GM18858 (cell line): ENCODE measurements at regions not wholly inside any gene's neighbourhood (a gene's known extent, or its start where the extent isn't known, plus 50 kb on each side); places are given as distances from the start of the nearest gene placed in this dataset.

Experiments
- ATAC-seq: cut with Tn5 transposase; IDR thresholded peaks from one replicate; pipeline ENCODE4 v1.9.1; 2021; ENCODE audit not compliant: unreplicated experiment

DNA sequence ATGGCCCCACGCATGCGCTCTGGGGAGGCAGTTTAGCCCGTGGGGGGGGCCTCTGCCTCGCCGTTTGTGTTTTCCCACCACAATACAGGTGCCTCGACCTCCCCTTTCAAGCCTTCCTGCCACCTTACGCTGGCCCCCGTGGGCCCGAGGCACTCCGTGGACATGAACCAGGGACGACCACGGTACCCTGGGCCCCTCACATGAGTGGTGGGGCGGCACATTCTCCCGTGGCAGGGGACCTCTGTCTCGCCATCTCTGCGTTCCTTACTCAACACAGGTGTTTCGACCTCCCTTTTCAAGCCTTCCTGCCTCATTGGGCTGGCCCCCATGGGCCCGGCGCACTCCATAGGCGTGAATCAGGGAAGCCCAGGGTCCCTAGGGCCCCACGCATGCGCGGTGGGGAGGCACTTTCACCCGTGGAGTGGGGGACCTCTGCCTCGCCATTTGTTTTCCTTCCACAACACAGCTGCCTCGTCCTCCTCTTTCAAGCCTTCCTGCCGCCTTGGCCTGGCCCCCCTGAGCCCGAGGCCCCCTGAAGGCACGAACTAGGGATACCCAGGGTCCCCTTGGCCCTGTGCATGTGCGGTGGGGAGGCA, 339.5 kb downstream of the ALG10 start:
- ATAC-seq = no peak

DNA sequence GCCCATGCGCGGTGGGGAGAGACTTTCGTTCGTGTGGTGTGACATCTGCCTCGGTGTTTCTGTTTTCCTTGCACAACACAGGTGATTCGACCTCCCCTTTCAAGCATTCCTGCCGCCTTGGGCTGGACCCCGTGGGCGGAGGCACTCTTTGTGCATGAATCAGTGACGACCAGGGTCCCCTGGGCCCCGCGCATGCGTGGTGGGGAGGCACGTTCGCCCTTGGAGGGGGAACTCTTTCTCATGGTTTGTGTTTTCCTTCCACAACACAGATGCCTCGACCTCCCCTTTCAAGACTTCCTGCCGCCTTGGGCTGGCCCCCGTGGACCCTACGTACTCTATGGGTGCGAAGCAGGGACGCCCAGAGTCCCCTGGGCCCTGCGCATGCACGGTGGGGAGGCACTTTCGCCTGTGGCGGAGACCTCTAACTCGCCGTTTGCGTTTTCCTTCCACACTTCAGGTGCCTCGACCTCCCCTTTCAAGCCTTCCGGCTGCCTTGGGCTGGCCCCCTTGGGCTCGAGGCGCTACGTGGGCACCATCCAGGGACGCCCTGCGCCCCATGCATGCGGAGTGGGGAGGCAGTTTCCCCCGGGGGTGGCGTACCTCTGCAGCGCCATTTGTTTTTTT, 340.9 kb downstream of the ALG10 start:
- ATAC-seq = no peak

DNA sequence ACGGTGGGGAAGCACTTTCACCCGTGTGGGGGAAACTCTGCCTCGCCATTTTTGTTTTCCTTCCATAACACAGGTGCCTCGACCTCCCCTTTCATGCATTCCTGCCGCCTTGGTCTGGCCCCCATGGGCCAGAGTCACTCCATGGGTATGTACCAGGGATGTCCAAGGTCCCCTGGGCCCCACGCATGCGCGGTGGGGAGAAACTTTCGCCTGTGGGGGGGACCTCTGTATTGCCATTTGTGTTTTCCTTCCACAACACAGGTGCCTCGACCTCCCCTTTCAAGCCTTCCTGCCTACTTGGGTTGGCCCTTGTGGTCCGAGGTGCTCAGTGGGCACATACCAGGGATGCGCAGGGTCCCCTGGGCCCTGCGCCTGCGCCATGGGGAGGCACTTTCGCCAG, 345.8 kb downstream of the ALG10 start:
- no peak for ATAC-seq

DNA sequence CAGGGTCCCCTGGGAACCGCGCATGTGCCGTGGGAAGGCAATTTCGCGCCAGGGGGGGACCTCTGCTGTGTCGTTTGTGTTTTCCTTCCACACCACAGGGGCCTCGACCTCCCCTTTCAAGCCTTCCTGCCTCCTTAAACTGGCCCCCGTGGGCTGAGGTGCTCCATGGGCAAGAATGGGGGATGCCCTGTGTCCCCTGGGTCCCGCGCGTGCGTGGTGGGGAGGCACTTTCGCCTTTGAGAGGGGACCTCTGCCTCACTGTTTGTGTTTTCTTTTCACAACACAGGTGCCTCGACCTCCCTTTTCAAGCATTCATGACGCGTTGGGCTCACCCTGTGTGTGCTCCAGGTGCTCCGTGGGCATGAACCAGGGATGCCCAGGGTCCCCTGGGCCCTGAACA, 348.8 kb downstream of the ALG10 start:
- ATAC-seq = no peak

DNA sequence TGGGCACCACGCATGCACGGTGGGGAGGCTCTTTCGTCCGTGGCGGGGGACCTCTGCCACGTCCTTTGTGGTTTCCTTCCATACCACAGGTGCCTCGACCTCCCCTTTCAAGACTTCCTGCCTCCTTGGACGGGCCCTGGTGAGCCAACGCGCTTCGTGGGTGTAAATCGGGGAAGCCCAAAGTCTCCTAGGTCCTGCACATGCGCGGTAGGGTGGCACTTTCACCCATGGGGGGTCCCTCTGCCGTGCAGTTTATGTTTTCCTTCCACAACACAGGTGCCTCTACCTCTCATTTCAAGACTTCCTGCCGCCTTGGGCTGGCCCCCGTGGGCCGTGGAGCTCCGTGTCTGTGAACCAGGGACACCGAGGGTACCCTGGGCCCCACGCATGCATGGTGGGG, 349.7 kb downstream of the ALG10 start:
- no peak for ATAC-seq

GRCh38 chr12:34373926-34374325, 351.6 kb downstream of the ALG10 start:
- ATAC-seq = no peak

DNA sequence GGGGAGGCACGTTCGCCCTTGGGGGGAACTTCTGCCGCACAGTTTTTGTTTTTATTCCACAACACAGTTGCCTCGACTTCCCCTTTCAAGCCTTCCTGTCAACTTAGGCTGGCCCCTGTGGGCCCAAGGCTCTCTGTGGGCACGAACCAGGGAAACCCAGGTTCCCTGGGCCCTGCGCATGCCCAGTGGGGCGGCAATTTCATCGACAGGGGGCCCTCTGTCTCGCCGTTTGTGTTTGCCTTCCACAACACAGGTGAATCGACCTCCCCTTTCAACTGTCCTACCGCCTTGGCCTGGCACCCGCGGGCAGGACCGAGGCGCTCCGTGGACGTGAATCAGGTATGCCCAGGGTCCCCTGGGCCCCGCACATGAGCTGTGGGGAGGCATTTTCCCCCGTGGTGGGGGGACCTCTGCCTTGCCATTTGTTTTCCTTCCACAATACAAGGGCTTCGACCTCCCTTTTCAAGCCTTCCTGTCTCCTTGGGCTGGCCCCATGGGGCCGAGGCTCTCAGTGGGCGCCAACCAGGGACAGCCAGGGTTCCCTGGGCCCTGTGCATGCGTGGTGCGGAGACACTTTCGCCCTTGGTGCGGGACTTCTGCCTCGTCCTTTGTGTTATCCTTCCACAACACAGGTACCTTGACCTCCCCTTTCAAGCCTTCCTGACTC, 354.0 kb downstream of the ALG10 start:
- ATAC-seq = no peak

GRCh38 chr12:34377243-34378035, 355.1 kb downstream of the ALG10 start:
- no peak for ATAC-seq

DNA sequence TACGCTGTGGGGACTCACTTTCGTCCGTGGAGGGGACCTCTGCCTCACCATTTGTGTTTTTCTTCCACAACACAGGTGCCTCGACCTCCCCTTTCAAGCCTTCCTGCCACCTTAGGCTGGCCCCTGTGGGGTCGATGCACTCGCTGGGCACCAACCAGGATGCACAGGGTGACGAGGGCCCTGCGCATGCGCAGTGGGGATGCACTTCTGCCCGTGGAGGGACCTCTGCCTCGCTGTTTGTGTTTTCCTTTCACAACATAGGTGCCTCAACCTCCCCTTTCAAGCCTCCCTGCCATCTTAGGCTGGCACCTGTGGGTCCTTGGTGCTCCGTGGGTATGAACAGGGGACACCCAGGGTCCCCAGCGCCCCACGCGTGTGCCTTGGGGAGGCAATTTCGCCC, 356.8 kb downstream of the ALG10 start:
- no peak for ATAC-seq

GRCh38 chr12:34384693-34385092, 362.4 kb downstream of the ALG10 start:
- ATAC-seq = no peak

- ATAC-seq = no peak
These were observed 363.7 kb downstream of the ALG10 start for GRCh38 chr12:34386016-34386415.

DNA sequence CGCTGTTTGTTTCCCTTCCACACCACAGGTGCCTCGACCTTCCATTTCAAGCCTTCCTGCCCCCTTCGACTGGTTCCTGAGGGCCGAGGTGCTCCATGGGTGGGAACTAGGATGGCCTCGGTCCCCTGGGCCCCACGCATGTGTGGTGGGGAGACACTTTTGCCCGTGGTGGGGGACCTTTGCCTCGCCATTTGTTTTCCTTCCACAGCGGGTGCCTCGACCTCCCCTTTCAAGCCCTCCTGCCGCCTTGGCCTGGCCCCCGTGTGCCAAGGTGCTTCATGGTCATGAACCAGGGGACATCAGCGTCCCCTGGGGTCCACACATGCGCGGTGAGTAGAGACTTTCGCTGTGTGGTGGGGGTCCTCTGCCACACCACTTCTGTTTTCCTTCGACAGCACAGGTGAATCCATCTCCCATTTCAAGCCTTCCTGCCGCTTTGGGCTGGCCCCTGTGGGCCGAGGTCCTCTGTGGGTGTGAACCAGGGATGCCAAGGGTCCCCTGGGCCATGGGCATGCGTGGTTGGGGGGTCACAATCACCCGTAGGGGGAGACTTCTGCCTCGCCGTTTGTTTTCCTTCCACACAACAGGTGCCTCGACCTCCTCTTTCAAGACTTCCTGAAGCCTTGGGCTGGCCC, 364.4 kb downstream of the ALG10 start:
- ATAC-seq = no peak

GRCh38 chr12:34387711-34388635, 365.7 kb downstream of the ALG10 start:
- ATAC-seq = no peak

- ATAC-seq = no peak
These were observed 366.5 kb downstream of the ALG10 start for GRCh38 chr12:34388636-34389377.

DNA sequence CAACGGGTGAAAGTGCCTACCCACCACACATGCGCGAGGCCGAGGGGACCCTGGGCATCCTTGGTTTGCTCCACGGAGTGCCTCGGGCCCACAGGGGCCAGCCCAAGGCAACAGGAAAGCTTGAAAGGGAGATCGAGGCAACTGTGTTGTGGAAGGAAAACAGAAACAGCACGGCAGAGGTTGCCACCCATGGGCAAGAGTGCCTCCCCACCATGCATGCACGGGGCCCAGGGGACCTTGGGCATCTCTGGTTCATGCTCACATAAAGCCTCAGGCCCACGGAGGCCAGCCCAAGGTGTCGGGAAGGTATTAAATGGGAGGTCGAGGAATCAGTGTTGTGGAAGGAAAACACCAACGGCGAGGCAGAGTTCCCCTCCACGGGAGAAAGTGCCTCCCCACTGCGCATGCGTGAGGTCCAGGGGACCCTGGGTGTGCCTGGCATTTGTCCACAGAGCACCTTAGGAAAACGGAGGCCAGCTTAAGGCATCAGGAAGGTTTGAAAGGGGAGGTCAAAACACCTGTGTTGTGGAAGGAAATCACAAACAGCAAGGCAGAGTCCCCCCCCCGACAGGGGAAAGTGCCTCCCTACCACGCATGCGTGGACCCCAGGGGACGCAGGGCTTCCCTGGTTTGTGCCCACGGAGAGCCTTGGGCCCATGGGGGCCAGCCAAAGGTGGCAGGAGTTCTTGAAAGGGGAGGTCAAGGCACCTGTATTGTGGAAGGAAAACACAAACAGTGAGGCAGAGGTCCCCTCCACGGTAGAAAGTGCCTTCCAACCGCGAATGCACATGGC, 367.3 kb downstream of the ALG10 start:
- ATAC-seq = no peak

DNA sequence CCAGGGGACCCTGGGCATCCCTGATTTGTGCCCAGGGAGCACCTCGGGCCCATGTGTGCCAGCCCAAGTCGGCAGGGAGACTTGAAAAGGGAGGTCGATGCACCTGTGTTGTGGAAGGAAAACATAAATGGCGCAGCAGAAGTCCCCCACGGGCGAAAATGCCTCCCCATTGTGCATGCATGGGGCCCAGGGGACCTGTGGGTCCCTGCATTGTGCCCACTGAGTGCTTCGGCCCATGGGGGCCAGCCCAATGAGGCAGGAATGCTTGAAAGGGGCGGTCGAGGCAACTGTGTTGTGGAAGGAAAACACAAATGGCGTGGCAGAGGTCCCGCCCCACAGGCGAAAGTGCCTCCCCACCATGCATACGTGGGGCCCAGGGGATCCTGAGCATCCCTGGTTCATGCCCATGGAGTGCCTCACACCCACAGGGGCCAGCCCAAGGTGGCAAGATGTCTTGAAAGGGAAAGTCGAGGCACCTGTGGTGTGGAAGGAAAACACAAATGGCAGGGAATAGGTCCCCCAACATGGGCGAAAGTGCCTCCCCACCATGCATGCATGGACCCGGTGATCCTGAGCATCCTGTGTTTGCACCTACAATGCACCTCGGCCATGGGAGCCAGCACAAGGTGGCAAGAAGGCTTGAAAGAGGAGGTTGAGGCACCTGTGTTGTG, 368.0 kb downstream of the ALG10 start:
- ATAC-seq = no peak

- no peak for ATAC-seq
These were observed 368.8 kb downstream of the ALG10 start for GRCh38 chr12:34390846-34391700.
